Left cardiac atrium (tissue), 4 donors: ENCODE measurements at regions not wholly inside any gene's neighbourhood (a gene's known extent, or its start where the extent isn't known, plus 50 kb on each side); places are given as distances from the start of the nearest gene placed in this dataset.
"Not testable (repeated sequence)": the region's sequence is repeated elsewhere in the genome, so short reads cannot be mapped to it uniquely, and the experiment has no call there.

Experiments used
- ATAC-seq, 2 donors: fragments of 200-7000 bp; cut with Tn5 transposase; one replicate each; pipeline ENCODE4 v1.9.1; 2020; ENCODE audit warnings: mild to moderate bottlenecking in 2 of 2, moderate library complexity in 2 of 2
- DNase-seq: peaks from one replicate; pipeline ENCODE4 v3.0.0-alpha.2; 2020
- intact Hi-C, 2 donors: fragments of 100-400 bp; cut with DNase I; formaldehyde crosslinking; loops; one replicate each; pipeline versions ENCODE4 v1.14.1 to v1.15.1; 2022 to 2023
- donor health status: DM: no; HTN: yes; CAD: no.
- donor health status: DM: no; HTN: yes; CAD: no; lungs with severe emphysema.
- donor health status: DM: yes; HTN: yes; CAD: no.
- donor health status: Dilated cardiomyopathy.

DNA sequence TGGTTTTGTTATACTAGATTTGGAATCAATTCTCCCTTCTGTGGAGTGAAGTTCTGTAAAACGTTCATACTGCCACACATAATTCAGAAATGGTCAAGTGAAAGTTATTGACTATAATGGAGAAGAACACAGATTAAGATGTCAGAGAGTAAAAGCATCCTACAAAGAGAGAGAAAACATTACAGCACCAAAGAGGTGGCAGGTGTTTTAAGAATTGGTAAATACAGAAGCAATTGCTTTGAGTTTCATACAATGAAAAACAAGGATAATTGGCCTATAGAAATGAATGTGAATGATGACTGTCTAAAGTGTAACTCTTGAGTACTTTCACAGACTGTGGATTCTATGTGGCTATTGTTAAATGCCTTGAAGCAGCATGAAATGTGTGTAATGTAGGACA lies 435.6 kb upstream of the SMIM31 start:
- DNase-seq (no peak), ATAC-seq (no peak)
- intact Hi-C loops, result no loop called here

DNA sequence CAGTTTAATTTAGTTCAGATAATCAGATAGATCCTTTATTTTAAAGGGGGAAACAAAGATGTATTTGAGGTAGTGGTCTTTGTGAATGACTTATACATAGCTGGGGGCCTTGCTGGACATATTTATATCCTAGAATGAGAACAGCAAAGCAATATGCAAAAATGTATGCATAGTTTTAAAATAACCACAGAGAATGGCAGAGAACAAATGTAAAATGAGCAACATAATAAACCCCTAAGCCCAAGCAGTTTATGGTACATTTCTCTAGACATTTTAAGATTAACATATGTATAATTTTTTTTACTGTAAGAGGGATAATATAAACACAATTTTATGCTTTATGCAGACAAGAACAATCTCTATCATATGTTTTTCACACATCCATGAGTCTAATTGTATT lies 434.2 kb upstream of the SMIM31 start:
- DNase-seq (no peak), ATAC-seq (no peak)
- intact Hi-C loops, result no loop called here

DNA sequence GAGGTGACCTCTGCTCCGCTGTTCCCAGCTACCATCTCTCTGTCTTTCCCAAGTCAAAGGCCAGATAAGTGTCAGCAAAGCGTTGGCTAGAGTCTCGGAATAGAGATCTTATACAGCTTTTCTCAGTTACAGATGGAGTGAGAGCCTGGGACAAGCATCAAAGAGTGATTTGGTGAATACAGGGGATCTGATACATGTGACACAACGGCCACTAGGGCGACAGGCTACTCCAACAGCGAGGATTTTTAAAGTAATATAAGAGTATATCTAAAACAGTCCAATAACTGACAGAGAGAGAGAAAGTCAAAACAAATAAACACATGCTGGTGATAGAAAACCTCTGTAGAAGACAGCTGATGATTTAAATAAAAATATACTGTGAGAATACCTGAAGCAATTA lies 433.1 kb upstream of the SMIM31 start:
- no peak for ATAC-seq
- DNase-seq, result no peak
- intact Hi-C loops, result no loop called here

DNA sequence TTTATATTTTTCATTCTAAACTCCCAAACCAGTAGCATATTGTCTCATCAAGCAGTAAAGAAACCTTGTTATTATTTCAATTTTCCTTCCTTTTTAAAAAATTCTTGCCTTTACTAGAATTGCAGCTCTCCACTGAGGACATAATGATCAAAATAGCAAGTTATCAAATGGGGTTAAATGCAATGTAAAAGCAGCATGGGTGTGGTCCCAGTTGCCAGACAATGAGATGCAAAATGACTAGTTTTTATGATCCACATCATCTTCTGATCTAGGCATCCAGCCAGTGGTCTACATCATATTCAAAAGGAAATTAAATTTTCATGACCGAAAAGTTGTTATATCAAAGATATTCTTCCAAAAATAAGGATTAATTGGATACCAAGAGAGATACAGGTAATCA lies 427.9 kb upstream of the SMIM31 start:
- intact Hi-C loops, result no loop called here
- no peak for ATAC-seq
- no peak for DNase-seq

DNA sequence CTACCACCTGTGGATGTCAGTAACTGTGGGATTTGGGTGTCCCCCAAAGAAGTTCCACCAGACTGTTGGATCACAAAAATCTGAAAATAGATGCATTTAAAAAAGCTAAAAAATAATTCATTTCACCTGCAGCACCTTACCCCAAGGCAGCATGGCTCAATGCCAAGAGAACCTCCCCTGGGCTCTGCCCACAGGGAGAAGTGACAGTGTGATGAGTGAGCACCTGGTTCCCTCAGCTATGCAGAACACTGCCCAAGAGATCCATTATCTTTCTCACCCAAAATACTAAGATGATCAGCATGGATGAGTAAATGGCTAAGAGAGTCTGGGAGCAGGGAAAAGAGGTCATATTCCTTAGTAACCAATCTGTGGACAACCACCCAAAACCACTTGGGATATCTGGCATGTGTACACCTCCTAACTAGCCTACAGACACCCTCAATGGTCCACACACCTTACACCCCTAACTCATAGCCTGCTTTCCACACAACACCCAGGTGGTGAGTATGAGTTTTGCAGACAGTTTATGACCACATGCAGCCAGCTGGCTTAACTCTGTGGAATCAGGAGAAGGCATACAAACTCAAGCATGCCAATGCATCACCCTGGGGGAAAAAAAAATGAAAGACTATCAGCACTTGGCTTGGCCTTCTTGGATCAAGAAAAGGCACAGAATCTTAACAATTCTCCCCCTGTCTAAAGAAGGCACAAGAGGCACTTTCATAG lies 416.5 kb upstream of the SMIM31 start:
- no peak for ATAC-seq
- DNase-seq, result no peak
- intact Hi-C loops, result no loop called here

DNA sequence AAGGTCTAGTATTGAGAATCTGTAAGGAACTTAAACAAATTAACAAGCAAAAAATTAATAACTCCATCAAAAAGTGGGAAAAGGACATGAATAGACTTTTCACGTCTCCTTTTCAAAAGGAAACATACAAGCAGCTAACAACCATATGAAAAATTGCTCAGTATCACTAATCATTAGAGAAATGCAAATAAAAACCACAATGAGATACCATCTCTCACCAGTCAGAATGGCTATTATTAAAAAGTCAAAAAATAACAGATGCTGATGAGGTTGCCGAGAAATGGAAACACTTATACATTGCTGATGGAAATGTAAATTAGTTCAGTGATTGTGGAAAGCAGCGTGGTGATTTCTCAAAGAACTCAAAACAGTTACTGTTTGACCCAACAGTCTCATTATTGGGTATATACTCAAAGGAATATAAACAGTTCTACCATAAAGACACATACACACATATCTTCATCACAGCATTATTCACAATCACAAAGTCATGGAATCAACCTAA lies 410.4 kb upstream of the SMIM31 start:
- ATAC-seq (no peak), DNase-seq (no peak)
- intact Hi-C loops, result no loop called here

DNA sequence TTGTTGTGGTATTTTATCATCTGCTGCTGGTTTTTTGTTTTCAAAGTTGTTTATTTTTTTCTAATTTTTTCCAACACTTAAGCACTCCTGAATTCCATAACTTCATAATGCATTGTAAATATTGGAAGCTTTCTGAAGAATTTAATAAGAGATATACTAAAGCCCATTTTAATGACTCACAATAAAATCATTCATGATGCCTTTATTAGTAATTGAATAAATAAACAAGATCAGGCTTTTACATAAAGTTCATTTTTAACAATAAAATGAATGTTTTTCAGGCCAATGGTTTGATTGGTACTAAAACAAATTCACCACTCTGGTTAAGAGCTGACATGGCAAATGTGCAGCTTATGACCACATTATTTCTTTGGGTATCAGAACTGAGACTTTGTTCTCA lies 408.2 kb upstream of the SMIM31 start:
- no peak for ATAC-seq
- no peak for DNase-seq
- intact Hi-C loops, result no loop called here

DNA sequence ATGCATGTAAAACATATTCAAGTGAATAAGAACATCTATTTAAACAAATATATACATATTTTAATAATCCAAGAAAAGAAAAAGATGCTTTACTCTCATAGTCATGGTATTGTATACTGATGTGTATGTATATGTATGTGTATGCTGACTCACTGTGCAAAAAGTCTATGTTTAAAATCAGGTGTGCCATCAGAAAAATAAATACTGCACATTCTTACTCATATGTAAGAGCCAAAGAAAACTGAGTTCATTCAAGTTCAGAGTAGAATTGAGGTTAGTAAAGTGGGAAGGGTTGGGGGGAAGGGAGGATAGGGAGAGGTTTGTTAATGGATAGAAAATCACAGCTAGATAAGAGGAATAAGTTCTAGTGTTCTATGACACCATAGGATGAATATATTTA lies 403.9 kb upstream of the SMIM31 start:
- DNase-seq, result no peak
- no peak for ATAC-seq
- intact Hi-C loops, result no loop called here

DNA sequence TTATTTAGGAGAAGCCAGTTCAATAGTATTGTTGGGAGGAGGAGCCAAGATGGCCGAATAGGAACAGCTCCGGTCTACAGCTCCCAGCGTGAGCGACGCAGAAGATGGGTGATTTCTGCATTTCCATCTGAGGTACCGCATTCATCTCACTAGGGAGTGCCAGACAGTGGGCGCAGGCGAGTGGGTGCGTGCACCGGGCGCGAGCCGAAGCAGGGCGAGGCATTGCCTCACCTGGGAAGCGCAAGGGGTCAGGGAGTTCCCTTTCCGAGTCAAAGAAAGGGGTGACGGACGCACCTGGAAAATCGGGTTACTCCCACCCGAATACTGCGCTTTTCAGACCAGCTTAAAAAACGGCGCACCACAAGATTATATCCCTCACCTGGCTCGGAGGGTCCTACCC lies 403.2 kb upstream of the SMIM31 start:
- DNase-seq, ATAC-seq, intact Hi-C loops: not testable (repeated sequence)

DNA sequence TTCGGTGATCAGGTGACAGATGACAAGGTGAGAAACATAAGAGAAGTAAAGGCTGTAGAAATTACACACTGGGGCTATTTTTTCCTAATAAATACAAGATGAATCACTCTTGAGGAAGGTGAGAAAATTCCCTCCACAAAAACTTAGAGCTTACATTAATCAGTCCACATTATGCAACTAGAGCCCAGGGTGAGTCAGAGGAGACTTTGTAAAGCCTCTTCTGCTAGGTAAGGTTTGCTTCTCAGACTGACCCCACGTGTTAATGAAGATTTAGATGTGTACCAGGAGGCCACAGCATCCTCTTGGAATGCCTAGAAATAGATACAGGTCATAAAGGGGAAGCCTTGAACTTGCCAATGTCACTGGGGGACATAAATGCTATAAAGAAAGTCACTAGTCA lies 396.0 kb upstream of the SMIM31 start:
- ATAC-seq (peak in 1 of 2 donors; percentile 75), DNase-seq (no peak)
- intact Hi-C loops, result no loop called here

DNA sequence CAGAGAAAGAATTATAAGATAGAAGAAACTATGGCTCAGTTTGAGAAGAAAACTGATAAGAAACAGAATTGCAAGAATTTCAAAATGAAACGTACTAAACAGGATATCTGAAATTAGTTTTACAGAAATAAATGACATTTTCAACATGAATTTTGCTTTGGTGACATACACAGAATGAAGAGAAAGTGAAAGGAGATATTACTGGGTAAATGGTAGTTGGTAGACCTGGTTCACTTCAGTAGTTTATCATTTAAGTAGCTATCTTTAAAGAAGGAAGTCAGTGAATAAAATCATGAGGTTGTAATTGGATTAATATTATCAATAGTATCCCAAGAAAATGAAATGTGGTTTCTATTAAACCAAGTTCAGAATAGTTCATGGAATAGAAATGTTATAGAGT lies 395.5 kb upstream of the SMIM31 start:
- no peak for ATAC-seq
- intact Hi-C loops, result no loop called here
- DNase-seq, result no peak

DNA sequence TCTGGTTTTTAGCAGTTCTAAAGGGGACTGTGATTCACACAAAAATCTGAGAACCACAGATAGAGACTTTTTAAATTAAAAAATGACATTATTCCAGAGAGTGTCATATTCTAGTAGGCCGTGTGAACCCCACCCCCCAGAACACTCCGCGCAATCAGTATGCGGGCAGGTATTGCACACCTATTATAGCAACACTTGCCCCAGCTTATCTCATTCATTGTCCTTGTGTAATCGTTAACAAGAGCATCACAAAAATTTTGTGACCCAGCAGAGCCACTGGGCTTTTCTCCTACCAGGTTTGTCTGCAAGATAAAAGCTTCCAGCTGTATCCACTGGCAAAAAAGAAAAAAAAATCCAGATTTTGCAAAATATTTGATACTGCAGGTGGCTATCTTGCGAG lies 394.1 kb upstream of the SMIM31 start:
- ATAC-seq (no peak), DNase-seq (no peak)
- intact Hi-C loops, result no loop called here

DNA sequence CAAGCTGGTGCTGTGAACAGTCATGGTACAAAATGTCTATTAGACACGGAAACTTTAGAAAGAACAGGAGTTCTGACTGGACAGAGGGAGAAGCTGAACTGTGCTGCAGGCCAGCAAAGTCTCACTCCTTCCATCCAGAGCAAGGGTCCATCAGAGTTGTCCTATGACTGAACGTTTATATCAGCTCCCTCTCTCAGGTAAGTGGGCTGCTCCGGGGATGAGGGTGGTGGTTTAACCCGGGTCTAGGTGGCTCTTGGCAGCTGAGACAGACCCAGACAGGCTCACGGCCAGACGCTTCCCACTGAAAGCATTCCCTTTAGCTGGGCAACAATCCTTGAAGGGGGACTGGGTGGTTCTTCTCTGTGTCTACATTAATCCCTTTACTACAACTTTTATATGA lies 385.0 kb upstream of the SMIM31 start:
- ATAC-seq (no peak), DNase-seq (no peak)
- intact Hi-C loops, result no loop called here

DNA sequence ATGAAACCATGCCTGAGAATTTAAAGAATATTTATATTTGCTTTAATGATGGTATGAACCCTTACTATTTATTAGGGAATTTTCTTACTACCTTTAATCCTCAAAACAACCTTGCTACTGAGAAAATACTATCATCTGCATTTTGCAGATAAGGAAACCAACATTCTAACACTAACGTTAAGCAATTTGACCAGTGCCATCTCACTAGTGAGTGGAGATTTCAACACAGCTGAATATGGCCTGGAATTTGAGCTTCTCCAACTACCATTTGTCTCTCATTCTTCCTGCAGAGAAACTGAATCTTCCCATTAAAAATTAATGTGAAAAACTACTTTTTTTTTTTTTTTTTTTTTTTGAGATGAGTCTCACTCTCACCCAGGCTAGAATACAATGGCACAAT lies 380.9 kb upstream of the SMIM31 start:
- no peak for ATAC-seq
- no peak for DNase-seq
- intact Hi-C loops, result no loop called here

DNA sequence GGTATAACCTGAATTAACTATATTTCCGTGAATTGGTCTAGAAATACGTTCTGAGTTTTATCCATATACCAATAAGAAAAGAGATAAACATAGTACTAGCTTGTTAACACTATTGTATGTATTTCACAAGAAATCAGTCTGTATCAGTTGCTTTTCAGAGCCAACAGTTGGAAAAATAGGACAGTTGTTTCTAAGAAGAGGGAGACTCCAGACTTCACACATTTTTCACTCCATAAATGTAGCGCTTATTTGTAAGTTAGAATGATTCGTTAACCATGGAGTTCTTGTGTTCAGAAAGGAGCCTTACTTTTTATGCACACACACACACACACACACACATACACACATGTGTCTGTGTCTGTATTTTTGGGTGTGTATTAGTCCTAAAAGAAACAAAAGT lies 376.7 kb upstream of the SMIM31 start:
- ATAC-seq (no peak), DNase-seq (no peak)
- intact Hi-C loops, result no loop called here

DNA sequence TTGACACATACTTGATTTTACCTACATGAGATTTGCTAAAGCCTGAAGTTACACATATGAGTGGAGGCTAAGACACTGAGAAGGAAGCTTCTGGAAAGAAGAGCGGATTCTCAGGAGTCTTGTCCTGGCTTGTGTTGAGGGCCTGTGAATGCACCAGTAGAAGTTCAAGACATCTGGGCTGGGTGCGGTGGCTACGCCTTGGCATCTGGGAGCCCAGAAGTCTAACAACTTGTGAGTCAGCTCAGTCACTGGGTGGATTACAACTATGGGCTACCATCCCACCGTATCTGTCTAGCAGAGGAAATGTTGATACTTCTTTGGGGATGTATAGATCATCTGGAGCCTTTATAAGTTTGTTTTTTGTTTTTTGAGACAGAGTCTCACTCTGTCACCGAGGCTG lies 375.6 kb upstream of the SMIM31 start:
- DNase-seq (no peak), ATAC-seq (no peak)
- intact Hi-C loops, result no loop called here

DNA sequence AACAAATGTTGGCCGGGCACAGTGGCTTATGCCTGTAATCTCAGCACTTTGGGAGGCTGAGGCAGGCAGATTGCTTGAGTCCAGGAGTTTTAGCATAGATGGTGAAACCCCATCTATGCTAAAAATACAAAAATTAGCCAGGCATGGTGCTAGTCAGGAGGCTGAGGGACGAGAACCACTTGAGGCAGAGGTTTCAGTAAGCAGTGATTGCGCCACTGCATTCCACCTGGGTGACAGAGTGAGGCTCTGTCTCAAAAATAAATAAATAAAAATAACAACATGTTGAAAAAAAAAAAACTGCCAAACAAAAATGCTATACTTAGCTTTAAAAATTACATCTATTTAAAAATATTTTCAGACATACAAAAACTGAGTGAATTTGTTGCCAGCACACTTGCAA lies 374.2 kb upstream of the SMIM31 start:
- DNase-seq, result no peak
- intact Hi-C loops, result no loop called here
- ATAC-seq, result no peak

DNA sequence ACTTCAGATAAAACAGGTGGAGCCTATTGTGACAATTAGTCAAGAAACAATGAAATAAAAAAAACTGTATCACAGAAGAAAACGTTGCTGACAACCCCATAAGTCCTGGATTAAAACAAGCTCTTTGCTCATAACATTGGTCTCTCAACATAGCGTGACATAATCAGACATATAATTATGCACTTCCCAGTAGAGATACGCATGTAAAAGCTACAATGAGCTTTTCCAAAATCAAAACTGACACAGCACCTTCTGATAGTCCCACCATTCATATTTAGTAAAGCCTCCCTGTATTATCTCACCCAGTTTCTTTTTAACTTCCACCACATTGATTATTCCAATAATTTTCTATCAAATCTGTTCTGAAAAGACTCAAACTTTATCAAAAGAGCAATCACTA lies 372.1 kb upstream of the SMIM31 start:
- DNase-seq (no peak), ATAC-seq (no peak)
- intact Hi-C loops, result no loop called here

DNA sequence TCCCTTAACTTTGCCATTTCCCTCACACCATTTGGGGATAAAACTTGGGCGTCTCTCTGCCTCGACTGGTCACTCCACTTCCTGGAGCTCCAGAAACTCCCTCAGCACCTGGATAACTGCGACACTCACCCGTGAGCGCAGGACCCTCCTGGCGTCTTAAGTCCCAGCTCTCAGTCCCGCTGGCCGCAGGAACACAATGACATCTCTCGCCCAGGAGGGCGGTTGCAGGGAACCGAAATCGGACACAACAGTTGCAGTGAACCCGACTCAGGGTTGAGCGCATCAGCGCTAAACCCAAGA lies 370.9 kb upstream of the SMIM31 start:
- intact Hi-C loops, result no loop called here
- no peak for DNase-seq
- ATAC-seq, result peak in 1 of 2 donors; percentile 8

DNA sequence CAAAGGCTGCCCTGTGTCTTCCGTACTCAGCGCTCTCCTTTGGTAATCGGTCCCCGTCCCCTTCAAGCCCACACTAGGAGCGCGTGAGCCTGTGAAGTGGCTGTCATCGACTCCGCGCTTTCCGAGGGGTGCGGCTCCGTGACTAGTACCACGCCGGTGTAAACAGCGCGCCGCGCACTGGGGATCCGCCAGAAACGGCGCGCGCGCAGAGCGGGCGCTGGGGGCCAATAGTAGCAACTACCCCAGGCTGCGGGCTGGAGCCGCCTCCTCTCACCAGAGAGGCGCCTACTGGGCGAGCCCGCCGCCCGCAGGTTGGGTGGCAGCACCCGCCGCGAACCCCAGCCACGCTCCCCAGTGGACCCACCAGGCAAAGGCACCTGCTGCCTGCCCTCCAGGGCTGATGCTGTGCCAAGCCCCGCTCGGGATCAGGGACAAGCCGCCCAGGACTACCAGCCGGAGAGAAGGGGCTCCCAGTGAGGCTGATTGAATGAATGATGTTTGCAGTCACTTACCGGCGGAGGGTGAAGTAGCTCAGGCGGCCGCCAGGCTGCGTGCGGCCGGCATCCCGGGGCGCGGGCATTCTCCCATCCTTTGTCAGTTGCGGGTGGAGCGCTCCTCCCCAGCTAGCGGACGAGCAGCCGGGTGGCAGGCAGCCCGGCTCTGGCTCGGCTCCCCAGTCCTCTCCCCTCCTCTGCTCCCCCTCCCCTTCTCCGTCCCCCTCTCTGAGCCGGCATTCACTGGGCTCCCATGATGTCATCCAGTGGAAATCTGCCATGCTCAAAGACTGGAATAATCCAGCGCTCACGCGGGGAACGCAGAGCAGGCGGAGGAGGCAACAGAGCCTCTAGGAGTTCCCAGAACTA lies 370.3 kb upstream of the SMIM31 start:
- DNase-seq (no peak), ATAC-seq (peak; percentile 57 to 95)
- intact Hi-C loops, result no loop called here

DNA sequence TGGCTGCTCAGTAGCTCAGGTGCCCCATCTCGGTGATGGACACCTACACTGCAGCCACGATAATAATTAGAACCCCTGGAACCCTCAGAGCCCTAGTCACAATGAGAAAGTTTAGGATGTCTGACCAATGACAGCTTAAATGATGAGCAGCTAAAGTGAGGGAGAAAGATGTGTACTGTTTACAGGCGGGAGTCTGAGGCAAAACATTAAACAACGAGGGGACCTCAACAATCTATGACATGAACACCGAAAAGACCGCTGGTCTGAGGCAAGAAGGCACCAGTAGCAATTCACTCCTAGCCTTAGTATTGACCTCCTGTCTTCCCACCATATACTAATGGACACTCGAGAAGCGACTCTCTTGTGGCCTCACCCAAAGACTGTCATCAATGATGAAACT lies 369.5 kb upstream of the SMIM31 start:
- intact Hi-C loops, result no loop called here
- ATAC-seq, result no peak
- DNase-seq, result no peak
